ENCODE measurements at regions not wholly inside any gene's neighbourhood (a gene's known extent, or its start where the extent isn't known, plus 50 kb on each side); places are given as distances from the start of the nearest gene placed in this dataset.

DNA sequence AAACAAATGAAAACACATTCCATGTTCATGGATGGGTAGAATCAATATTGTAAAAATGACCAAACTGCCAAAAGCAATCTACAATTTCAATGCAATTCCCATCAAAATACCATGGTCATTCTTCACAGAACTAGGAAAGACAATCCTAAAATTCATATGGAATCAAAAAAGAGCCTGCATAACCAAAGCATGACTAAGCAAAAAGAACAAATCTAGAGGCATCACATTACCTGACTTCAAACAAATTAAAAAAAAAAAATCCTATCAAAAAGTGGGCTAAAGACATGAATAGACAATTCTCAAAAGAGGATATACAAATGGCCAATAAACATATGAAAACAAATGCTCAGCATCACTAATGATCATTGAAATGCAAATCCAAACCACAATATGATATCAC, 297.5 kb downstream of the NAF1 start:
- no peak for TF ChIP-seq CTCF (IDR thresholded peaks at IDR 0.05)
- TF ChIP-seq POLR2A (IDR thresholded peaks at IDR 0.05): no peak
